ENCODE measurements at regions not wholly inside any gene's neighbourhood (a gene's known extent, or its start where the extent isn't known, plus 50 kb on each side); places are given as distances from the start of the nearest gene placed in this dataset.

DNA sequence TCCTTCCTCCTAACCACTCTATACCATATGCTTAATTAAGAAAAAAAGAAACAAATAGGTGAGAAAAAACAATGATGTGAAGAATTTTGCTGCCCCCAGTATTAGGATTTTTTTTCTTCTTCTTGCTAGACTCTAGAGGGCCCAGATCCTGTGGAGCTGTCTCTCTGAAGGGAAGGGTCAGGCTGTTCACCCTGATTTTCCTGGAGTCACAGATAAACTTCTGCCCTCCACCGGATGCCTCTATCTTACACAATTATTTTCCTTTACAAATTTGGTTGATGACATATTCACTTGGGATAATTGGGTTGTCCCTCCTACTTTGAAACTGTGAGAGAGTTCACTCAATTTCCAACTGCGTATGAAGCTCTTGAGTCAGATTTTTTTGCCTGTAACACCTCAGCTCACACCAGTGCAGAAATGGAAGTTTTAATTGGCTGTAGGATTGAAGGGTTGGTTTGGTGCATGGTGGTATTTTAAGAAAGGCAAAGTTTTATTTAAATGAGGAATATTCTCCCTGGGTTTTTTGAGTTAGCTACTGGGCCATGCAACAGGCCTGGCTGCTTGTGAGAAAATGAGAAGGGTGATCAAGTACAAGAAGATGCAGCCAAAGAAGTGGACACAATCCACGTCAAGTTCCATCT lies 73.7 kb upstream of the ESR1 start:
- TF ChIP-seq, protein P1, sequence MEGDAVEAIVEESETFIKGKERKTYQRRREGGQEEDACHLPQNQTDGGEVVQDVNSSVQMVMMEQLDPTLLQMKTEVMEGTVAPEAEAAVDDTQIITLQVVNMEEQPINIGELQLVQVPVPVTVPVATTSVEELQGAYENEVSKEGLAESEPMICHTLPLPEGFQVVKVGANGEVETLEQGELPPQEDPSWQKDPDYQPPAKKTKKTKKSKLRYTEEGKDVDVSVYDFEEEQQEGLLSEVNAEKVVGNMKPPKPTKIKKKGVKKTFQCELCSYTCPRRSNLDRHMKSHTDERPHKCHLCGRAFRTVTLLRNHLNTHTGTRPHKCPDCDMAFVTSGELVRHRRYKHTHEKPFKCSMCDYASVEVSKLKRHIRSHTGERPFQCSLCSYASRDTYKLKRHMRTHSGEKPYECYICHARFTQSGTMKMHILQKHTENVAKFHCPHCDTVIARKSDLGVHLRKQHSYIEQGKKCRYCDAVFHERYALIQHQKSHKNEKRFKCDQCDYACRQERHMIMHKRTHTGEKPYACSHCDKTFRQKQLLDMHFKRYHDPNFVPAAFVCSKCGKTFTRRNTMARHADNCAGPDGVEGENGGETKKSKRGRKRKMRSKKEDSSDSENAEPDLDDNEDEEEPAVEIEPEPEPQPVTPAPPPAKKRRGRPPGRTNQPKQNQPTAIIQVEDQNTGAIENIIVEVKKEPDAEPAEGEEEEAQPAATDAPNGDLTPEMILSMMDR (IDR thresholded peaks at IDR 0.05 in 2 of 3, conservative IDR thresholded peaks at IDR 0.05 in 1 of 3; ENCODE audit: control insufficient read depth in 2 of 3, extremely low read depth in 1 of 3, insufficient read depth in 1 of 3, low read depth in 3 of 3, low read length in 3 of 3): no peak
- no peak for TF ChIP-seq EGR1 (IDR thresholded peaks at IDR 0.05; ENCODE audit: borderline replicate concordance in 1 of 2, low read depth in 2 of 2, low read length in 2 of 2)
- TF ChIP-seq TCF3 (IDR thresholded peaks at IDR 0.05; ENCODE audit: borderline replicate concordance, insufficient read depth, low read depth, low read length): no peak
- no peak for TF ChIP-seq REST (IDR thresholded peaks at IDR 0.05; ENCODE audit: low read depth, low read length)
- TF ChIP-seq, protein P2, sequence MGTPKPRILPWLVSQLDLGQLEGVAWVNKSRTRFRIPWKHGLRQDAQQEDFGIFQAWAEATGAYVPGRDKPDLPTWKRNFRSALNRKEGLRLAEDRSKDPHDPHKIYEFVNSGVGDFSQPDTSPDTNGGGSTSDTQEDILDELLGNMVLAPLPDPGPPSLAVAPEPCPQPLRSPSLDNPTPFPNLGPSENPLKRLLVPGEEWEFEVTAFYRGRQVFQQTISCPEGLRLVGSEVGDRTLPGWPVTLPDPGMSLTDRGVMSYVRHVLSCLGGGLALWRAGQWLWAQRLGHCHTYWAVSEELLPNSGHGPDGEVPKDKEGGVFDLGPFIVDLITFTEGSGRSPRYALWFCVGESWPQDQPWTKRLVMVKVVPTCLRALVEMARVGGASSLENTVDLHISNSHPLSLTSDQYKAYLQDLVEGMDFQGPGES (IDR thresholded peaks at IDR 0.05): no peak
- no peak for TF ChIP-seq FOXM1 (IDR thresholded peaks at IDR 0.05; ENCODE audit: low read depth, low read length)
- no peak for TF ChIP-seq TAF1 (IDR thresholded peaks at IDR 0.05; ENCODE audit: borderline replicate concordance, low read depth, low read length)
- TF ChIP-seq POLR2A (IDR thresholded peaks at IDR 0.05; ENCODE audit: low read depth, low read length): no peak
- no peak for TF ChIP-seq SRF (IDR thresholded peaks at IDR 0.05; ENCODE audit: low read depth in 2 of 2, low read length in 2 of 2)
- TF ChIP-seq SMAD5 (IDR thresholded peaks at IDR 0.05; ENCODE audit: low read depth): no peak
- no peak for TF ChIP-seq SMC3 (IDR thresholded peaks at IDR 0.05; ENCODE audit: borderline replicate concordance, low read length)
- no peak for TF ChIP-seq ASH2L (IDR thresholded peaks at IDR 0.05; ENCODE audit: borderline replicate concordance, low read depth)
- TF ChIP-seq FOS (IDR thresholded peaks at IDR 0.05; ENCODE audit: borderline replicate concordance, extremely low read depth, insufficient read length): no peak

All from GM12878 (cell line).